CD4-positive, alpha-beta T cell treated with Interleukin-4 for 4 hours (primary cell): ENCODE measurements at regions not wholly inside any gene's neighbourhood (a gene's known extent, or its start where the extent isn't known, plus 50 kb on each side); places are given as distances from the start of the nearest gene placed in this dataset.
A peak's percentile ranks its signal among the peaks of the same experiment; 100 is the strongest.

Experiments
- DNase-seq: peaks from one replicate; pipeline ENCODE4 v3.0.0-alpha.2; 2020

- DNase-seq = no peak
These were observed 114.4 kb upstream of the CDK1 start for GRCh38 chr10:60663850-60664249.

- no peak for DNase-seq
These were observed 115.2 kb upstream of the CDK1 start for GRCh38 chr10:60662917-60663614.

- DNase-seq = no peak
These were observed 116.6 kb upstream of the CDK1 start for GRCh38 chr10:60661637-60662036.

- no peak for DNase-seq
These were observed 117.7 kb upstream of the CDK1 start for GRCh38 chr10:60660625-60661024.

- DNase-seq = no peak
These were observed 123.3 kb upstream of the CDK1 start for GRCh38 chr10:60654813-60655464.

- no peak for DNase-seq
These were observed 125.7 kb upstream of the CDK1 start for GRCh38 chr10:60652628-60653027.

GRCh38 chr10:60650378-60650800, 127.9 kb upstream of the CDK1 start:
- no peak for DNase-seq

GRCh38 chr10:60649485-60650377, 128.5 kb upstream of the CDK1 start:
- peak; percentile 26 for DNase-seq

GRCh38 chr10:60648761-60649160, 129.5 kb upstream of the CDK1 start:
- no peak for DNase-seq

- DNase-seq = peak; percentile 77
These were observed 131.1 kb upstream of the CDK1 start for GRCh38 chr10:60646966-60647796.

- DNase-seq = no peak
These were observed 132.3 kb upstream of the CDK1 start for GRCh38 chr10:60645980-60646379.

- DNase-seq = no peak
These were observed 133.7 kb upstream of the CDK1 start for GRCh38 chr10:60644436-60645130.

GRCh38 chr10:60643874-60644273, 134.4 kb upstream of the CDK1 start:
- DNase-seq = no peak

- DNase-seq = no peak
These were observed 148.9 kb upstream of the CDK1 start for GRCh38 chr10:60629332-60629731.

- no peak for DNase-seq
These were observed 150.2 kb upstream of the CDK1 start for GRCh38 chr10:60627778-60628748.

GRCh38 chr10:60626037-60626436, 152.2 kb upstream of the CDK1 start:
- DNase-seq = no peak

- no peak for DNase-seq
These were observed 154.7 kb upstream of the CDK1 start for GRCh38 chr10:60623627-60624026.

GRCh38 chr10:60621018-60621417, 157.3 kb upstream of the CDK1 start:
- DNase-seq = no peak

- no peak for DNase-seq
These were observed 159.4 kb upstream of the CDK1 start for GRCh38 chr10:60618861-60619260.

- DNase-seq = no peak
These were observed 162.7 kb upstream of the CDK1 start for GRCh38 chr10:60615541-60615940.

- no peak for DNase-seq
These were observed 163.9 kb upstream of the CDK1 start for GRCh38 chr10:60614363-60614762.
